ENCODE measurements at regions not wholly inside any gene's neighbourhood (a gene's known extent, or its start where the extent isn't known, plus 50 kb on each side); places are given as distances from the start of the nearest gene placed in this dataset.

GRCh38 chr5:118681655-118682054, 306.7 kb downstream of the DTWD2 start:
- no peak for DNase-seq (ENCODE audit: low read depth, low spot score)
- TF ChIP-seq EZH2 (IDR thresholded peaks at IDR 0.05; ENCODE audit: low read length) = no peak
- TF ChIP-seq, protein P1, sequence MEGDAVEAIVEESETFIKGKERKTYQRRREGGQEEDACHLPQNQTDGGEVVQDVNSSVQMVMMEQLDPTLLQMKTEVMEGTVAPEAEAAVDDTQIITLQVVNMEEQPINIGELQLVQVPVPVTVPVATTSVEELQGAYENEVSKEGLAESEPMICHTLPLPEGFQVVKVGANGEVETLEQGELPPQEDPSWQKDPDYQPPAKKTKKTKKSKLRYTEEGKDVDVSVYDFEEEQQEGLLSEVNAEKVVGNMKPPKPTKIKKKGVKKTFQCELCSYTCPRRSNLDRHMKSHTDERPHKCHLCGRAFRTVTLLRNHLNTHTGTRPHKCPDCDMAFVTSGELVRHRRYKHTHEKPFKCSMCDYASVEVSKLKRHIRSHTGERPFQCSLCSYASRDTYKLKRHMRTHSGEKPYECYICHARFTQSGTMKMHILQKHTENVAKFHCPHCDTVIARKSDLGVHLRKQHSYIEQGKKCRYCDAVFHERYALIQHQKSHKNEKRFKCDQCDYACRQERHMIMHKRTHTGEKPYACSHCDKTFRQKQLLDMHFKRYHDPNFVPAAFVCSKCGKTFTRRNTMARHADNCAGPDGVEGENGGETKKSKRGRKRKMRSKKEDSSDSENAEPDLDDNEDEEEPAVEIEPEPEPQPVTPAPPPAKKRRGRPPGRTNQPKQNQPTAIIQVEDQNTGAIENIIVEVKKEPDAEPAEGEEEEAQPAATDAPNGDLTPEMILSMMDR (optimal IDR thresholded peaks at IDR 0.05 in 1 of 3, IDR thresholded peaks at IDR 0.05 in 1 of 3, conservative IDR thresholded peaks at IDR 0.05 in 1 of 3; ENCODE audit: extremely low read depth in 1 of 3, insufficient read depth in 2 of 3, low read length in 3 of 3) = no peak
- Histone ChIP-seq H3K4me2 (ENCODE audit: control insufficient read depth, extremely low read depth, insufficient read depth, low read depth, low read length) (no peak overlapping the region), H2AFZ (ENCODE audit: control insufficient read depth, low read length) (no peak overlapping the region), H3K4me3 (ENCODE audit: control insufficient read depth in 2 of 3, extremely low read depth in 1 of 3, insufficient read depth in 2 of 3, low read depth in 1 of 3, low read length in 3 of 3) (no peak overlapping the region), H3K27me3 (ENCODE audit: control insufficient read depth, extremely low read depth, insufficient read depth, low read length) (no peaks in the 10 kb centered on the region), H3K36me3 (ENCODE audit: control insufficient read depth in 2 of 2, extremely low read depth in 1 of 2, insufficient read depth in 2 of 2, low read length in 2 of 2) (no peaks in the 10 kb centered on the region), H3K9me3 (ENCODE audit: control insufficient read depth, low read depth, low read length) (no peaks in the 10 kb centered on the region), H3K79me2 (ENCODE audit: control insufficient read depth, insufficient read depth, low read length) (no peaks in the 10 kb centered on the region), H3K4me1 (ENCODE audit: control insufficient read depth, extremely low read depth, insufficient read depth, low read length) (no peaks in the 10 kb centered on the region), H3K27ac (ENCODE audit: control insufficient read depth, insufficient read depth, low read length) (no peak overlapping the region), H4K20me1 (ENCODE audit: control insufficient read depth, extremely low read depth, insufficient read depth, low read length) (no peaks in the 10 kb centered on the region), H3K9ac (ENCODE audit: control insufficient read depth, extremely low read depth, insufficient read depth, low read length) (no peak overlapping the region), H3K9me1 (ENCODE audit: control insufficient read depth, extremely low read depth, insufficient read depth, low read length) (no peaks in the 10 kb centered on the region)
- dilution Hi-C loops (cut with MboI; ENCODE audit: extremely low pct_ligation_motif_present, low sequenced_read_pairs) = no loop called here
- no peak for FAIRE-seq

DNA sequence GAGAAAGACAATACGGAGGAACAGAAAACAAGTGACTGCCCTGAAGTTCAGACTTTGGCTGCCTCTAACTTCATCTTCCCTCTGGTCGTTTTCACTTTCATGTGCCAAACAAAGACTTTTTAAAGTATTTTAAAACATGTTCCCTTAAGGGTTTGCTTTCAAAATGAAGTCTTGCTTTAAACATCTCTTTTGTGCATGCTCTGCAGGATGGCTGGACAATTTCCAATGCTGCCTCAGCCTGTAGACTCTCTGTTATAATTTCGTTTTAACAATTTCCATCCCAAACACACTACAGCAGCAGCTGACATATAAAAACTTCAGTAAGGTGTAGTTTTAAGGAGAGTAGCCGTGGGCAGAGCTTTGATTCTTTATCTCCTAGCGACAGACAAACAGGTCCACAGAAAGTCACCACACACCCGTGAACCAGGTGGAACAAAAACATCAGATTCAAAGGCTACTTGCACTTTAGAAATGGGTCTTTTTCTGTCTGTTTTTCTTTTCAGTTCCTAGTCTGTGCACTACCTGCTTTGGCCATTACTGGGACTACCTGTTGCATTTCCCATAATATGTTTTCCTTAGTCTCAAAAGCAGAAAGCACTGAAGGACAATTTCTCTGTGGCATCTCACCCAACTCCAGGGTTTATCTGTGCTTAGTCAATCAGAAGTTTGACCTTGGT, 308.9 kb downstream of the DTWD2 start:
- TF ChIP-seq, protein P1 (optimal IDR thresholded peaks at IDR 0.05 in 1 of 3, IDR thresholded peaks at IDR 0.05 in 1 of 3, conservative IDR thresholded peaks at IDR 0.05 in 1 of 3; ENCODE audit: extremely low read depth in 1 of 3, insufficient read depth in 2 of 3, low read length in 3 of 3) = no peak
- TF ChIP-seq EZH2 (IDR thresholded peaks at IDR 0.05; ENCODE audit: low read length) = no peak
- Histone ChIP-seq H2AFZ (ENCODE audit: control insufficient read depth, low read length) (no peak overlapping the region), H3K9me3 (ENCODE audit: control insufficient read depth, low read depth, low read length) (no peaks in the 10 kb centered on the region), H3K27me3 (ENCODE audit: control insufficient read depth, extremely low read depth, insufficient read depth, low read length) (no peaks in the 10 kb centered on the region), H3K4me3 (ENCODE audit: control insufficient read depth in 2 of 3, extremely low read depth in 1 of 3, insufficient read depth in 2 of 3, low read depth in 1 of 3, low read length in 3 of 3) (no peak overlapping the region), H3K9me1 (ENCODE audit: control insufficient read depth, extremely low read depth, insufficient read depth, low read length) (no peaks in the 10 kb centered on the region), H3K4me2 (ENCODE audit: control insufficient read depth, extremely low read depth, insufficient read depth, low read depth, low read length) (no peak overlapping the region), H3K79me2 (ENCODE audit: control insufficient read depth, insufficient read depth, low read length) (no peaks in the 10 kb centered on the region), H3K27ac (ENCODE audit: control insufficient read depth, insufficient read depth, low read length) (no peak overlapping the region), H3K36me3 (ENCODE audit: control insufficient read depth in 2 of 2, extremely low read depth in 1 of 2, insufficient read depth in 2 of 2, low read length in 2 of 2) (no peaks in the 10 kb centered on the region), H3K4me1 (ENCODE audit: control insufficient read depth, extremely low read depth, insufficient read depth, low read length) (no peaks in the 10 kb centered on the region), H3K9ac (ENCODE audit: control insufficient read depth, extremely low read depth, insufficient read depth, low read length) (no peak overlapping the region), H4K20me1 (ENCODE audit: control insufficient read depth, extremely low read depth, insufficient read depth, low read length) (no peaks in the 10 kb centered on the region)
- DNase-seq (ENCODE audit: low read depth, low spot score) (no peak), FAIRE-seq (no peak)
- dilution Hi-C loops (cut with MboI; ENCODE audit: extremely low pct_ligation_motif_present, low sequenced_read_pairs) = no loop called here

All from keratinocyte (primary cell).